Activated naive CD8-positive, alpha-beta T cell (primary cell): ENCODE measurements at regions not wholly inside any gene's neighbourhood (a gene's known extent, or its start where the extent isn't known, plus 50 kb on each side); places are given as distances from the start of the nearest gene placed in this dataset.
"Not testable (repeated sequence)": the region's sequence is repeated elsewhere in the genome, so short reads cannot be mapped to it uniquely, and the experiment has no call there.

Experiments used
- H3K27ac Mint-ChIP-seq: one replicate; pipeline ENCODE4 v1.8.0; 2021; ENCODE audit warnings: mixed read lengths
- H3K27me3 Mint-ChIP-seq: one replicate; pipeline ENCODE4 v1.8.0; 2021; ENCODE audit warnings: mixed read lengths
- H3K36me3 Mint-ChIP-seq: one replicate; pipeline ENCODE4 v1.8.0; 2021; ENCODE audit warnings: mixed read lengths
- H3K4me1 Mint-ChIP-seq: one replicate; pipeline ENCODE4 v1.8.0; 2021; ENCODE audit warnings: low read depth, mixed read lengths
- H3K4me3 Mint-ChIP-seq: one replicate; pipeline ENCODE4 v1.8.0; 2021; ENCODE audit warnings: mild to moderate bottlenecking, mixed read lengths
- H3K9me3 Mint-ChIP-seq: one replicate; pipeline ENCODE4 v1.8.0; 2021; ENCODE audit warnings: low read depth, mixed read lengths

GRCh38 chr6:4725136-4725760 lies 51.0 kb upstream of the CDYL start:
- not testable (repeated sequence) for H3K36me3 Mint-ChIP-seq, H3K4me3 Mint-ChIP-seq, H3K27me3 Mint-ChIP-seq, H3K4me1 Mint-ChIP-seq, H3K27ac Mint-ChIP-seq, H3K9me3 Mint-ChIP-seq

GRCh38 chr6:4724727-4725126 lies 51.5 kb upstream of the CDYL start:
- H3K9me3 Mint-ChIP-seq, H3K27me3 Mint-ChIP-seq, H3K36me3 Mint-ChIP-seq, H3K4me3 Mint-ChIP-seq, H3K27ac Mint-ChIP-seq, H3K4me1 Mint-ChIP-seq: not testable (repeated sequence)

- no peak overlapping the region for H3K4me3 Mint-ChIP-seq
- H3K9me3 Mint-ChIP-seq: no peaks in the 10 kb centered on the region
- peaks cover 6% of the 10 kb centered on the region for H3K27me3 Mint-ChIP-seq
- peaks cover 6% of the 10 kb centered on the region for H3K4me1 Mint-ChIP-seq
- no peak overlapping the region for H3K27ac Mint-ChIP-seq
- no peaks in the 10 kb centered on the region for H3K36me3 Mint-ChIP-seq
Measured at GRCh38 chr6:4723383-4723782, 52.8 kb upstream of the CDYL start.

GRCh38 chr6:4721368-4721767 lies 54.8 kb upstream of the CDYL start:
- H3K4me3 Mint-ChIP-seq, H3K9me3 Mint-ChIP-seq, H3K36me3 Mint-ChIP-seq, H3K4me1 Mint-ChIP-seq, H3K27me3 Mint-ChIP-seq, H3K27ac Mint-ChIP-seq: not testable (repeated sequence)

- Mint-ChIP-seq H3K4me1 (peaks cover 4% of the 10 kb centered on the region), H3K27me3 (peaks cover 3% of the 10 kb centered on the region), H3K36me3 (no peaks in the 10 kb centered on the region), H3K9me3 (no peaks in the 10 kb centered on the region), H3K4me3 (no peak overlapping the region), H3K27ac (no peak overlapping the region)
Measured at GRCh38 chr6:4719491-4719890, 56.7 kb upstream of the CDYL start.

GRCh38 chr6:4717856-4718255 lies 58.3 kb upstream of the CDYL start:
- no peaks in the 10 kb centered on the region for H3K9me3 Mint-ChIP-seq
- H3K27ac Mint-ChIP-seq: no peak overlapping the region
- no peak overlapping the region for H3K4me3 Mint-ChIP-seq
- peaks cover 4% of the 10 kb centered on the region for H3K4me1 Mint-ChIP-seq
- H3K27me3 Mint-ChIP-seq: no peaks in the 10 kb centered on the region
- no peaks in the 10 kb centered on the region for H3K36me3 Mint-ChIP-seq

- Mint-ChIP-seq H3K9me3 (no peaks in the 10 kb centered on the region), H3K4me3 (no peak overlapping the region), H3K27me3 (no peaks in the 10 kb centered on the region), H3K4me1 (peaks cover 4% of the 10 kb centered on the region), H3K27ac (no peak overlapping the region), H3K36me3 (no peaks in the 10 kb centered on the region)
Measured at GRCh38 chr6:4717124-4717523, 59.1 kb upstream of the CDYL start.

- peaks cover 4% of the 10 kb centered on the region for H3K4me1 Mint-ChIP-seq
- H3K27me3 Mint-ChIP-seq: no peaks in the 10 kb centered on the region
- H3K4me3 Mint-ChIP-seq: no peak overlapping the region
- no peaks in the 10 kb centered on the region for H3K9me3 Mint-ChIP-seq
- no peaks in the 10 kb centered on the region for H3K36me3 Mint-ChIP-seq
- H3K27ac Mint-ChIP-seq: no peak overlapping the region
Measured at GRCh38 chr6:4714961-4715501, 61.2 kb upstream of the CDYL start.

- no peak overlapping the region for H3K27ac Mint-ChIP-seq
- H3K4me3 Mint-ChIP-seq: no peak overlapping the region
- no peaks in the 10 kb centered on the region for H3K27me3 Mint-ChIP-seq
- H3K9me3 Mint-ChIP-seq: no peaks in the 10 kb centered on the region
- H3K36me3 Mint-ChIP-seq: peaks cover 2% of the 10 kb centered on the region
- peaks cover 4% of the 10 kb centered on the region for H3K4me1 Mint-ChIP-seq
Measured at GRCh38 chr6:4712291-4712690, 63.9 kb upstream of the CDYL start.

- Mint-ChIP-seq H3K27me3 (no peaks in the 10 kb centered on the region), H3K27ac (no peak overlapping the region), H3K4me3 (no peak overlapping the region)
Measured at GRCh38 chr6:4707011-4707410, 69.2 kb upstream of the CDYL start.

GRCh38 chr6:4705809-4706208 lies 70.4 kb upstream of the CDYL start:
- Mint-ChIP-seq H3K4me1 (no peaks in the 10 kb centered on the region), H3K27me3 (no peaks in the 10 kb centered on the region), H3K36me3 (peaks cover 2% of the 10 kb centered on the region), H3K4me3 (no peak overlapping the region), H3K27ac (no peak overlapping the region), H3K9me3 (no peaks in the 10 kb centered on the region)

More at GRCh38 chr6:4707011-4707410, 69.2 kb upstream of the CDYL start:
- Mint-ChIP-seq H3K36me3 (peaks cover 2% of the 10 kb centered on the region), H3K9me3 (no peaks in the 10 kb centered on the region), H3K4me1 (no peaks in the 10 kb centered on the region)

GRCh38 chr6:4703382-4703781 lies 72.8 kb upstream of the CDYL start:
- Mint-ChIP-seq H3K36me3 (peaks cover 2% of the 10 kb centered on the region), H3K27ac (no peak overlapping the region), H3K9me3 (no peaks in the 10 kb centered on the region), H3K4me3 (no peak overlapping the region), H3K4me1 (no peaks in the 10 kb centered on the region), H3K27me3 (no peaks in the 10 kb centered on the region)

- Mint-ChIP-seq H3K27ac (no peak overlapping the region), H3K9me3 (no peaks in the 10 kb centered on the region), H3K4me1 (no peaks in the 10 kb centered on the region), H3K27me3 (peaks cover 5% of the 10 kb centered on the region), H3K4me3 (no peak overlapping the region), H3K36me3 (no peaks in the 10 kb centered on the region)
Measured at GRCh38 chr6:4698901-4699659, 77.1 kb upstream of the CDYL start.

GRCh38 chr6:4693173-4693970 lies 82.8 kb upstream of the CDYL start:
- no peaks in the 10 kb centered on the region for H3K4me1 Mint-ChIP-seq
- H3K9me3 Mint-ChIP-seq: peaks cover 5% of the 10 kb centered on the region
- H3K27ac Mint-ChIP-seq: no peak overlapping the region
- no peak overlapping the region for H3K4me3 Mint-ChIP-seq
- no peaks in the 10 kb centered on the region for H3K36me3 Mint-ChIP-seq
- H3K27me3 Mint-ChIP-seq: peaks cover 8% of the 10 kb centered on the region

- no peak overlapping the region for H3K4me3 Mint-ChIP-seq
- H3K36me3 Mint-ChIP-seq: no peaks in the 10 kb centered on the region
- no peaks in the 10 kb centered on the region for H3K4me1 Mint-ChIP-seq
- peaks cover 5% of the 10 kb centered on the region for H3K9me3 Mint-ChIP-seq
- peaks cover 8% of the 10 kb centered on the region for H3K27me3 Mint-ChIP-seq
- no peak overlapping the region for H3K27ac Mint-ChIP-seq
Measured at GRCh38 chr6:4692664-4693063, 83.5 kb upstream of the CDYL start.
